ENCODE measurements at regions not wholly inside any gene's neighbourhood (a gene's known extent, or its start where the extent isn't known, plus 50 kb on each side); places are given as distances from the start of the nearest gene placed in this dataset.

DNA sequence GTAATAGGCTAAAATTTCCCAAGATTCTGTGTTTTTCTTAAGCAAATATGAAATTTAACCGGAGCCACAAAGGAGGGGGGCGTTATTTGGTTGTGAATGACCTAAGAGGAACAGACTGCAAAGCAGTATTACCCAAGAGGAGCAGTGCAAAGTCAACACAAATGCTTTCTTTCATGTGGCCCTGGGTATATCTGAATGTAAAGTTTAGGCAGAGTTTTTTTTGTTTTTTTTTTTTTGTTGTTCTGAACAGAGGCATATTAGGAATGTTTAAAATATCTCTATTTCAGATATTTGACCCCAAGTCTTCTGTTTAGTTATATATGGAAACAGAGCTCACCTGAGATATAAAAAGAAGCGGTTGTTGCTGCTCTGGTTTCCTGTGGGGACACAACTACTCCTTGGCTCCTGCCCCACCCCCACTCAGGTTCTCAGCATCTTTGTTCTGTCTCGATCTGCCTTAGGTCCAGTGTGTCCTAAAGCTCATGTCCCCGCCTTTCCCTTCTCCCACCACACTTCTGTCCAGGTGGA, 220.7 kb downstream of the RFC3 start:
- Histone ChIP-seq H3K4me1 (ENCODE audit: control insufficient read depth in 4 of 4, insufficient read depth in 4 of 4, low read length in 3 of 4) (no peaks in the 10 kb centered on the region), H3K9ac (ENCODE audit: low read depth in 1 of 2, low read length in 2 of 2) (no peak overlapping the region), H3K9me3 (ENCODE audit: control insufficient read depth in 4 of 4, low read length in 3 of 4) (no peaks in the 10 kb centered on the region), H3K4me3 (ENCODE audit: low read depth in 1 of 3, low read length in 3 of 3) (no peak overlapping the region), H3K36me3 (ENCODE audit: control insufficient read depth in 4 of 4, insufficient read depth in 3 of 4, low read depth in 1 of 4, low read length in 3 of 4) (no peaks in the 10 kb centered on the region), H3K27ac (ENCODE audit: low read depth in 1 of 2, low read length in 2 of 2) (no peak overlapping the region), H3K27me3 (ENCODE audit: control insufficient read depth in 4 of 4, insufficient read depth in 4 of 4, low read length in 3 of 4) (no peaks in the 10 kb centered on the region)
- TF ChIP-seq HNF4G (IDR thresholded peaks at IDR 0.05) = no peak
- no peak for TF ChIP-seq SP1 (IDR thresholded peaks at IDR 0.05)
- no peak for TF ChIP-seq FOXA1 (IDR thresholded peaks at IDR 0.05)
- no peak for TF ChIP-seq NR2F2 (IDR thresholded peaks at IDR 0.05)
- no peak for TF ChIP-seq GABPA (IDR thresholded peaks at IDR 0.05 in 1 of 2, conservative IDR thresholded peaks at IDR 0.05 in 1 of 2)
- TF ChIP-seq, protein P1, sequence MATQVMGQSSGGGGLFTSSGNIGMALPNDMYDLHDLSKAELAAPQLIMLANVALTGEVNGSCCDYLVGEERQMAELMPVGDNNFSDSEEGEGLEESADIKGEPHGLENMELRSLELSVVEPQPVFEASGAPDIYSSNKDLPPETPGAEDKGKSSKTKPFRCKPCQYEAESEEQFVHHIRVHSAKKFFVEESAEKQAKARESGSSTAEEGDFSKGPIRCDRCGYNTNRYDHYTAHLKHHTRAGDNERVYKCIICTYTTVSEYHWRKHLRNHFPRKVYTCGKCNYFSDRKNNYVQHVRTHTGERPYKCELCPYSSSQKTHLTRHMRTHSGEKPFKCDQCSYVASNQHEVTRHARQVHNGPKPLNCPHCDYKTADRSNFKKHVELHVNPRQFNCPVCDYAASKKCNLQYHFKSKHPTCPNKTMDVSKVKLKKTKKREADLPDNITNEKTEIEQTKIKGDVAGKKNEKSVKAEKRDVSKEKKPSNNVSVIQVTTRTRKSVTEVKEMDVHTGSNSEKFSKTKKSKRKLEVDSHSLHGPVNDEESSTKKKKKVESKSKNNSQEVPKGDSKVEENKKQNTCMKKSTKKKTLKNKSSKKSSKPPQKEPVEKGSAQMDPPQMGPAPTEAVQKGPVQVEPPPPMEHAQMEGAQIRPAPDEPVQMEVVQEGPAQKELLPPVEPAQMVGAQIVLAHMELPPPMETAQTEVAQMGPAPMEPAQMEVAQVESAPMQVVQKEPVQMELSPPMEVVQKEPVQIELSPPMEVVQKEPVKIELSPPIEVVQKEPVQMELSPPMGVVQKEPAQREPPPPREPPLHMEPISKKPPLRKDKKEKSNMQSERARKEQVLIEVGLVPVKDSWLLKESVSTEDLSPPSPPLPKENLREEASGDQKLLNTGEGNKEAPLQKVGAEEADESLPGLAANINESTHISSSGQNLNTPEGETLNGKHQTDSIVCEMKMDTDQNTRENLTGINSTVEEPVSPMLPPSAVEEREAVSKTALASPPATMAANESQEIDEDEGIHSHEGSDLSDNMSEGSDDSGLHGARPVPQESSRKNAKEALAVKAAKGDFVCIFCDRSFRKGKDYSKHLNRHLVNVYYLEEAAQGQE (IDR thresholded peaks at IDR 0.05) = no peak
- TF ChIP-seq, protein P2, sequence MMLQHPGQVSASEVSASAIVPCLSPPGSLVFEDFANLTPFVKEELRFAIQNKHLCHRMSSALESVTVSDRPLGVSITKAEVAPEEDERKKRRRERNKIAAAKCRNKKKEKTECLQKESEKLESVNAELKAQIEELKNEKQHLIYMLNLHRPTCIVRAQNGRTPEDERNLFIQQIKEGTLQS (IDR thresholded peaks at IDR 0.05) = no peak
- TF ChIP-seq, protein P3, sequence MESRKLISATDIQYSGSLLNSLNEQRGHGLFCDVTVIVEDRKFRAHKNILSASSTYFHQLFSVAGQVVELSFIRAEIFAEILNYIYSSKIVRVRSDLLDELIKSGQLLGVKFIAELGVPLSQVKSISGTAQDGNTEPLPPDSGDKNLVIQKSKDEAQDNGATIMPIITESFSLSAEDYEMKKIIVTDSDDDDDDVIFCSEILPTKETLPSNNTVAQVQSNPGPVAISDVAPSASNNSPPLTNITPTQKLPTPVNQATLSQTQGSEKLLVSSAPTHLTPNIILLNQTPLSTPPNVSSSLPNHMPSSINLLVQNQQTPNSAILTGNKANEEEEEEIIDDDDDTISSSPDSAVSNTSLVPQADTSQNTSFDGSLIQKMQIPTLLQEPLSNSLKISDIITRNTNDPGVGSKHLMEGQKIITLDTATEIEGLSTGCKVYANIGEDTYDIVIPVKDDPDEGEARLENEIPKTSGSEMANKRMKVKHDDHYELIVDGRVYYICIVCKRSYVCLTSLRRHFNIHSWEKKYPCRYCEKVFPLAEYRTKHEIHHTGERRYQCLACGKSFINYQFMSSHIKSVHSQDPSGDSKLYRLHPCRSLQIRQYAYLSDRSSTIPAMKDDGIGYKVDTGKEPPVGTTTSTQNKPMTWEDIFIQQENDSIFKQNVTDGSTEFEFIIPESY (IDR thresholded peaks at IDR 0.05) = no peak
- TF ChIP-seq, protein P4, sequence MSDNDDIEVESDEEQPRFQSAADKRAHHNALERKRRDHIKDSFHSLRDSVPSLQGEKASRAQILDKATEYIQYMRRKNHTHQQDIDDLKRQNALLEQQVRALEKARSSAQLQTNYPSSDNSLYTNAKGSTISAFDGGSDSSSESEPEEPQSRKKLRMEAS (IDR thresholded peaks at IDR 0.05) = no peak
- TF ChIP-seq YY1 (IDR thresholded peaks at IDR 0.05) = no peak
- TF ChIP-seq RAD21 (IDR thresholded peaks at IDR 0.05) = no peak
- no peak for TF ChIP-seq HNF4A (conservative IDR thresholded peaks at IDR 0.05)
- DNase-seq (ENCODE audit: low spot score) = no peak
- WGBS = 56% methylated on average over 5 of the region's 5 CpGs

DNA sequence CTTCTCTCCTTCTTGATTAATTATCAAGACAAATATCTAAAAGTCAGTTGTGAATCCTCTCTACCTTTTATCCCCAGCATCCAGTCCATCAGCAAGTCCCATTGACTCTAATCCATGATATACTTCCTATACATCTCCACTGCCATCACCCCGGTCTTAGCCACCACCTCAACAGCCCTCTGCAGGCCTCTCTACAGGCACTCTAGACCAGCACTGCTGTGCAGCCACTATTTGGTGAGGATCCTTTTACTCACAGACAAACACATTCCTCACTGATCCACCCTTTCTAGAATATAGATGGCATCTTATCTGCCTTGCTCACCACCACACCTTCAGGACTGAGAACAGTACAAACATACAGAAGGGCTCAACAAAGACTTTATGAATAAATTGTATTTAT, 221.7 kb downstream of the RFC3 start:
- Histone ChIP-seq H3K27ac (ENCODE audit: low read depth in 1 of 2, low read length in 2 of 2) (no peak overlapping the region), H3K27me3 (ENCODE audit: control insufficient read depth in 4 of 4, insufficient read depth in 4 of 4, low read length in 3 of 4) (no peaks in the 10 kb centered on the region), H3K9ac (ENCODE audit: low read depth in 1 of 2, low read length in 2 of 2) (no peak overlapping the region), H3K9me3 (ENCODE audit: control insufficient read depth in 4 of 4, low read length in 3 of 4) (no peaks in the 10 kb centered on the region), H3K4me1 (ENCODE audit: control insufficient read depth in 4 of 4, insufficient read depth in 4 of 4, low read length in 3 of 4) (no peaks in the 10 kb centered on the region), H3K4me3 (ENCODE audit: low read depth in 1 of 3, low read length in 3 of 3) (no peak overlapping the region), H3K36me3 (ENCODE audit: control insufficient read depth in 4 of 4, insufficient read depth in 3 of 4, low read depth in 1 of 4, low read length in 3 of 4) (no peaks in the 10 kb centered on the region)
- no peak for DNase-seq (ENCODE audit: low spot score)
- TF ChIP-seq, protein P1 (IDR thresholded peaks at IDR 0.05) = no peak
- no peak for TF ChIP-seq YY1 (IDR thresholded peaks at IDR 0.05)
- TF ChIP-seq SP1 (IDR thresholded peaks at IDR 0.05) = no peak
- TF ChIP-seq RAD21 (IDR thresholded peaks at IDR 0.05) = no peak
- TF ChIP-seq EGR1 (IDR thresholded peaks at IDR 0.05; ENCODE audit: low read depth in 2 of 2) = no peak
- no peak for TF ChIP-seq JUND (IDR thresholded peaks at IDR 0.05)
- TF ChIP-seq RXRA (IDR thresholded peaks at IDR 0.05) = no peak
- TF ChIP-seq, protein P2 (IDR thresholded peaks at IDR 0.05) = no peak
- TF ChIP-seq, protein P5, sequence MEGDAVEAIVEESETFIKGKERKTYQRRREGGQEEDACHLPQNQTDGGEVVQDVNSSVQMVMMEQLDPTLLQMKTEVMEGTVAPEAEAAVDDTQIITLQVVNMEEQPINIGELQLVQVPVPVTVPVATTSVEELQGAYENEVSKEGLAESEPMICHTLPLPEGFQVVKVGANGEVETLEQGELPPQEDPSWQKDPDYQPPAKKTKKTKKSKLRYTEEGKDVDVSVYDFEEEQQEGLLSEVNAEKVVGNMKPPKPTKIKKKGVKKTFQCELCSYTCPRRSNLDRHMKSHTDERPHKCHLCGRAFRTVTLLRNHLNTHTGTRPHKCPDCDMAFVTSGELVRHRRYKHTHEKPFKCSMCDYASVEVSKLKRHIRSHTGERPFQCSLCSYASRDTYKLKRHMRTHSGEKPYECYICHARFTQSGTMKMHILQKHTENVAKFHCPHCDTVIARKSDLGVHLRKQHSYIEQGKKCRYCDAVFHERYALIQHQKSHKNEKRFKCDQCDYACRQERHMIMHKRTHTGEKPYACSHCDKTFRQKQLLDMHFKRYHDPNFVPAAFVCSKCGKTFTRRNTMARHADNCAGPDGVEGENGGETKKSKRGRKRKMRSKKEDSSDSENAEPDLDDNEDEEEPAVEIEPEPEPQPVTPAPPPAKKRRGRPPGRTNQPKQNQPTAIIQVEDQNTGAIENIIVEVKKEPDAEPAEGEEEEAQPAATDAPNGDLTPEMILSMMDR (IDR thresholded peaks at IDR 0.05; ENCODE audit: low read depth, low read length, missing input control) = no peak
- no peak for TF ChIP-seq HNF4G (IDR thresholded peaks at IDR 0.05)
- TF ChIP-seq NR2F2 (IDR thresholded peaks at IDR 0.05) = no peak
- TF ChIP-seq GABPA (IDR thresholded peaks at IDR 0.05 in 1 of 2, conservative IDR thresholded peaks at IDR 0.05 in 1 of 2) = no peak
- TF ChIP-seq, protein P3 (IDR thresholded peaks at IDR 0.05) = no peak
- WGBS = 92% methylated on average over 1 of the region's 1 CpG

Data from liver (tissue), 8 donors.